ENCODE measurements at regions not wholly inside any gene's neighbourhood (a gene's known extent, or its start where the extent isn't known, plus 50 kb on each side); places are given as distances from the start of the nearest gene placed in this dataset.

DNA sequence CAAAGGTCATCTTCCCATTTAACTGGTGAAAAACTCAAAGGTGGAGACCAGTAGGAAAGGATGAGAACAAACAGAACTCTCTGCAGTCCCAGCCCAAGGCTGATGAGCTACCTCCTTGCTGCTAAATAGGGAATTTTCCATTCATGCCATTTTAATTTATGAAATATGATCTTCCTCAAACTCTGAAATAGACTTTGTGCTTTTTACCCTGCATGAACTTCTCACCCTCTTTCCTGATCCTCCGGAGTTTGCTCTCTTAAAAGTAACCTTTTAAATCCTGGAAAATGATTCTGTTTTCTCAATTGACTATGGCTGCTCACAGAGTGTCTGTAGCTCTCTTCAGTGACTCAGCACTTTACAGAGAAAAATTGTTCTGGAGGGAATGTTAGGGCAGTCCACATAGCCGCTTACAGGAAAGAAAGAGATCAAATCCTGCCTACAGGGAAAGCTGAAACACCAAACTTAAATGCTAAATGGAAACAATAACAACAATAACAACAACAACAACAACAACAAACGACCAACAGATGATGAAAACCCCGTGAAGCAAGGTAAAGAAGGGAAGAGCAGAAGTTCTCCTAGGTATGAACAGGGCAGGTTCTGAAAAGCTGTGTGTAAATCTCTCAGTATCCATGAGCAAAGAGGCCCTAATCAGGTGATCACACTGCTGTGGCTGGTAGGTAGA, 79.8 kb upstream of the SESTD1 start:
- Histone ChIP-seq H3K36me3 (no peaks in the 10 kb centered on the region), H3K4me3 (no peak overlapping the region), H3K9me3 (no peaks in the 10 kb centered on the region), H3K4me1 (peaks cover 0 to 10% (median 1%) of the 10 kb centered on the region in 6 donors), H3K27ac (peak overlapping the region in 1 of 8 donors; percentile 18), H3K27me3 (replicated peaks in 1 of 7) (no peaks in the 10 kb centered on the region)
- TF ChIP-seq POLR2A (IDR thresholded peaks at IDR 0.05) (no peak), POLR2AphosphoS5 (IDR thresholded peaks at IDR 0.05) (no peak)
- TF ChIP-seq, protein P1, sequence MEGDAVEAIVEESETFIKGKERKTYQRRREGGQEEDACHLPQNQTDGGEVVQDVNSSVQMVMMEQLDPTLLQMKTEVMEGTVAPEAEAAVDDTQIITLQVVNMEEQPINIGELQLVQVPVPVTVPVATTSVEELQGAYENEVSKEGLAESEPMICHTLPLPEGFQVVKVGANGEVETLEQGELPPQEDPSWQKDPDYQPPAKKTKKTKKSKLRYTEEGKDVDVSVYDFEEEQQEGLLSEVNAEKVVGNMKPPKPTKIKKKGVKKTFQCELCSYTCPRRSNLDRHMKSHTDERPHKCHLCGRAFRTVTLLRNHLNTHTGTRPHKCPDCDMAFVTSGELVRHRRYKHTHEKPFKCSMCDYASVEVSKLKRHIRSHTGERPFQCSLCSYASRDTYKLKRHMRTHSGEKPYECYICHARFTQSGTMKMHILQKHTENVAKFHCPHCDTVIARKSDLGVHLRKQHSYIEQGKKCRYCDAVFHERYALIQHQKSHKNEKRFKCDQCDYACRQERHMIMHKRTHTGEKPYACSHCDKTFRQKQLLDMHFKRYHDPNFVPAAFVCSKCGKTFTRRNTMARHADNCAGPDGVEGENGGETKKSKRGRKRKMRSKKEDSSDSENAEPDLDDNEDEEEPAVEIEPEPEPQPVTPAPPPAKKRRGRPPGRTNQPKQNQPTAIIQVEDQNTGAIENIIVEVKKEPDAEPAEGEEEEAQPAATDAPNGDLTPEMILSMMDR (IDR thresholded peaks at IDR 0.05 in 8 of 11, conservative IDR thresholded peaks at IDR 0.05 in 3 of 11): no peak
- intact Hi-C loops (cut with DNase I; ENCODE audit: low total_unique reads): loop anchor here (5.0 kb wide), 1 partner anchor 122 kb away; no protein-coding TSS in a partner anchor
- DNase-seq: no peak
- WGBS, 5 donors: 36 to 50% (median 47%) methylated on average over 4 of the region's 4 CpGs

DNA sequence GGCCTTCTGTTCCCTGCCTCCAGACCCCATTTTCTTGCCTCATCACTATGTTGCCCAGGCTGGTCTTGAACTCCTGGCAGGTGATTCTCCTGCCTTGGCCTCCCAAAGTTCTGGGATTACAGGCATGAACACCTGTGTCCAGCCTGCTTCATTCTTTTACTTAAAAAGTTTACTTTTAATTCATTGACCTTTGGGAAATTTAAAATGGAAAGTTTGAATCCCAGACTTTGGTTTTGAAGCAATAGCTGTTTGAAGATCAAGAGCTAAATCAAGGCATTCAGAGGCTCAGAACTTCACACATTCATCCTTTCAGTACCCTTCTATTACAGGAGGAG, 79.3 kb upstream of the SESTD1 start:
- no peak overlapping the region for H3K27ac ChIP-seq
- H3K4me1 ChIP-seq: peaks cover 0 to 7% (median 0%) of the 10 kb centered on the region in 6 donors
- TF ChIP-seq POLR2AphosphoS5 (IDR thresholded peaks at IDR 0.05) (no peak), POLR2A (IDR thresholded peaks at IDR 0.05) (no peak)
- TF ChIP-seq, protein P1 (IDR thresholded peaks at IDR 0.05 in 8 of 11, conservative IDR thresholded peaks at IDR 0.05 in 3 of 11): no peak
- no peak overlapping the region for H3K4me3 ChIP-seq
- intact Hi-C loops (cut with DNase I; ENCODE audit: low total_unique reads): loop anchor here (5.0 kb wide), 1 partner anchor 122 kb away; no protein-coding TSS in a partner anchor
- no peak for DNase-seq
- no peaks in the 10 kb centered on the region for H3K36me3 ChIP-seq
- no peaks in the 10 kb centered on the region for H3K9me3 ChIP-seq
- no peaks in the 10 kb centered on the region for H3K27me3 ChIP-seq (replicated peaks in 1 of 7)

DNA sequence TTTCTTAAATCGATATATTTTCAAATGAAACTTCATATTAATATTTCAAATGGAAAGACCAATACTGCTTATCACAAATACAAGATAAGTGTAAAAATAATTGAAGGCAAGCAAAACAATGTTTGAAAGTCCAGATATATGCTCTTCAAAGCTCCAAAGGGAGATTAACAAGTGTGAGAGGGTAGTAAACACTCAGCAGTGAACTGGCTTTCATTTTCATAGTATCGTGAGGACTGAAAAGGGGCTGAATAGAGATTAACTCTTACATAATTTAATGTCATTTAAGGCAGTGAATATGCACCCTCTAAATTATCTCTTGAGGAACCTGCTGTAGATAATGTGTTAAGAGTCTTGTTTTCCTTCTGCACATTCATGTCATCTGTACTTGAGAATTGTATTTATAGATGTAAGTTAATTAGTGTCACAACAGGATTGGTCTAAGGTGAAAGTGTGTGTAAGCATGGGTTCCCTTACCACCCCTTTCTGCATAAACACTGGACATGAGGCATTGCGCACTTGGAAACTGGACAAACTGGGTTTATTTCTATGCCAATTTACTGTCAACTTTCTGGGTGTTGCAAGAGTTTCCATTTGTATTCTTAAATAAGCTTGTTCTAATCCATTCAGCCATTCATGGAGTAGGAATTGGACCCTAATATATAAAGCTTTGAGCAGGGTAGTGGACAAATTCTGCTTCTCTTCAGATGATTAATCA, 76.7 kb upstream of the SESTD1 start:
- no peaks in the 10 kb centered on the region for H3K27me3 ChIP-seq (replicated peaks in 1 of 7)
- DNase-seq: no peak
- 71 to 91% (median 86%) methylated on average over 3 of the region's 3 CpGs for WGBS, 5 donors

More for the DNA sequence above, 76.7 kb upstream of the SESTD1 start:
- no peak for TF ChIP-seq POLR2AphosphoS5 (IDR thresholded peaks at IDR 0.05)
- TF ChIP-seq, protein P1 (IDR thresholded peaks at IDR 0.05 in 8 of 11, conservative IDR thresholded peaks at IDR 0.05 in 3 of 11): no peak
- TF ChIP-seq POLR2A (IDR thresholded peaks at IDR 0.05): no peak
- Histone ChIP-seq H3K36me3 (no peaks in the 10 kb centered on the region), H3K4me3 (no peak overlapping the region), H3K4me1 (peaks cover 0 to 7% (median 0%) of the 10 kb centered on the region in 6 donors), H3K9me3 (no peaks in the 10 kb centered on the region), H3K27ac (no peak overlapping the region)
- intact Hi-C loops (cut with DNase I; ENCODE audit: low total_unique reads): loop anchor here (5.0 kb wide), 1 partner anchor 119 kb away; no protein-coding TSS in a partner anchor
